Right cardiac atrium (tissue), 5 donors: ENCODE measurements at regions not wholly inside any gene's neighbourhood (a gene's known extent, or its start where the extent isn't known, plus 50 kb on each side); places are given as distances from the start of the nearest gene placed in this dataset.
A peak's percentile ranks its signal among the peaks of the same experiment; 100 is the strongest.

Experiments
- ATAC-seq, 2 donors: fragments of 200-7000 bp; cut with Tn5 transposase; one replicate each; pipeline versions ENCODE4 v1.8.0 to v1.9.1; 2020; ENCODE audit warnings: moderate library complexity in 2 of 2, mild to moderate bottlenecking in 1 of 2
- DNase-seq, 3 donors: peaks; one replicate each; pipeline ENCODE4 v3.0.0-alpha.2; 2020
- H3K27ac ChIP-seq: one replicate; pipeline ENCODE4 v1.5.1; 2013; ENCODE audit warnings: mild to moderate bottlenecking, low read length, control low read depth, moderate library complexity
- H3K27me3 ChIP-seq: one replicate; pipeline ENCODE4 v1.6.1; 2013; ENCODE audit not compliant: control insufficient read depth, insufficient read depth
- H3K4me1 ChIP-seq: one replicate; pipeline ENCODE4 v1.6.1; 2013; ENCODE audit warnings: low read length; ENCODE audit not compliant: control insufficient read depth, insufficient read depth
- H3K4me3 ChIP-seq: one replicate; pipeline ENCODE4 v1.5.1; 2013; ENCODE audit warnings: low read length, control low read depth
- H3K9me3 ChIP-seq: one replicate; pipeline ENCODE4 v1.6.1; 2013; ENCODE audit warnings: low read length; ENCODE audit not compliant: control insufficient read depth
- WGBS: extraction: QIAGEN DNeasy Blood & Tissue Kit; methylation state at CpG from one replicate; pipeline ENCODE4 v1.1.7; 2013; 5-methylcytosine and 5-hydroxymethylcytosine counted together
- intact Hi-C, 4 donors: fragments of 100-400 bp; cut with DNase I; formaldehyde crosslinking; loops; one replicate each; pipeline versions ENCODE4 v1.11.0 to v1.14.0; 2022 to 2023
- donor health status: healthy with polysubstance abuse.
- donor health status: DM: no; HTN: yes; CAD: no.
- donor health status: DM: no; HTN: no; CAD: no.
- donor health status: DM: no; HTN: yes; CAD: no; lungs with severe emphysema.
- donor health status: DM: yes; HTN: yes; CAD: no.

DNA sequence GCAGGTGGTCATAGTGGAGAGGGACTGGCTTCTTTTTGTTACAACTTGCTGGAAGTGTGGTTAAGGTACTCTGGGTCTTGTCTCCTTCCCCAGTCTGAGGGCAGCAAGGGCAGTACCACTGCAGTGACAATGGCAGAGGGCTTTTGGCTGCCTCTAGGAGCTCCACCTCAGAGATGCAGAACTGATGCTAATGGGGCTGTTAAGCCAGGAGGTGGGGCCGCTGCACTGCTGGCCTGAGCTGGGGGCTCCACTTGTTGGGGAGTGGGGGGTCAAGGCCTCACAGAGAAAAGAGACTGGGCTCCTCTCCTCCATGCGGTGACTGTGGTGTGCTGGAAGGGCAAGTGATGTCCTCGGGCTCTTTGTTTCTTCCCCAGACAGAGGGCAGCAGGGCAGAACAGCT, 135.7 kb downstream of the DSEL start:
- no peaks in the 10 kb centered on the region for H3K9me3 ChIP-seq
- H3K27me3 ChIP-seq: no peaks in the 10 kb centered on the region
- DNase-seq (no peak), ATAC-seq (no peak)
- intact Hi-C loops: no loop called here
- H3K27ac ChIP-seq: no peak overlapping the region
- no peak overlapping the region for H3K4me3 ChIP-seq
- 90% methylated on average over 3 of the region's 3 CpGs for WGBS
- no peaks in the 10 kb centered on the region for H3K4me1 ChIP-seq

DNA sequence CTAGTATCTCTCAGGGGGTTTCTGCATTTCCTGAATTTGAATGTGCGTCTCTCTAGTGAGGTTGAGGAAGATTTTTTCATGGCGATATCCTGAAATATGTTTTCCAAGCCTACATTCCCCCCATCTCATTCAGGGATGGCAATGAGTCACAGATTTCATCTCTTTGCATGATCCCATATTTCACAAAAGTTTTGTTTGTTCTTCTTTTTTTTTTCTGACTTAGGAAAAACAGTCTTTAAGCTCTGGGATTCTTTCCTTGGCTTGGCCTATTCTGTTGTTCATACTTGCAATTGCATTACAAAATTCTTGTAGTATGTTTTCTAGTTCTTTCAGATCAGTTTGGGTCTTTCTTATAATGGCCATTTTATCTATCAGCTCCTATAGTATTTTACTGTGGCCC, 136.5 kb downstream of the DSEL start:
- no peak for ATAC-seq
- Histone ChIP-seq H3K9me3 (no peaks in the 10 kb centered on the region), H3K4me1 (no peaks in the 10 kb centered on the region), H3K27ac (no peak overlapping the region), H3K27me3 (no peaks in the 10 kb centered on the region), H3K4me3 (no peak overlapping the region)
- intact Hi-C loops: no loop called here
- WGBS: 78% methylated on average over 2 of the region's 2 CpGs
- no peak for DNase-seq

DNA sequence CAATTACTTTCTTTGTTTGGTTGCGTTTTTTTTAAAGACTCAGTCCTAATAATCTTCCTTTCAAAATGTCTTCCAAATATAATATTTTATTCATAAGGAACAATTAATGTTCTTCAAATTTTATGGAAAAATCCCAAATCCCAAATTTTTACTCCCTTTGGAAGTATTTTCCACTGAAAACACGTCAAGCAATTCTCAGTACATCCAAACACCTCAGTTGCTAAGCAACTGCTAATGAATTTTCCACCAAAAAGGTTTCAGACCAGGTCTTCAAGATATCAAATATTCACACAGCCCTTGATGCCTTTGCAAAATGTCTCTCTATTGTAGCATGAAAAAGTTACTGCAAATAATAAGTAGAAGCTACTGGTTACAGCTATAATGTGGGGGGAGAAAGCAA, 140.1 kb downstream of the DSEL start:
- Histone ChIP-seq H3K27ac (no peak overlapping the region), H3K4me1 (no peaks in the 10 kb centered on the region), H3K27me3 (no peaks in the 10 kb centered on the region), H3K4me3 (no peak overlapping the region), H3K9me3 (no peaks in the 10 kb centered on the region)
- no peak for DNase-seq
- intact Hi-C loops: no loop called here
- no peak for ATAC-seq
- WGBS: 61% methylated on average over 2 of the region's 2 CpGs

DNA sequence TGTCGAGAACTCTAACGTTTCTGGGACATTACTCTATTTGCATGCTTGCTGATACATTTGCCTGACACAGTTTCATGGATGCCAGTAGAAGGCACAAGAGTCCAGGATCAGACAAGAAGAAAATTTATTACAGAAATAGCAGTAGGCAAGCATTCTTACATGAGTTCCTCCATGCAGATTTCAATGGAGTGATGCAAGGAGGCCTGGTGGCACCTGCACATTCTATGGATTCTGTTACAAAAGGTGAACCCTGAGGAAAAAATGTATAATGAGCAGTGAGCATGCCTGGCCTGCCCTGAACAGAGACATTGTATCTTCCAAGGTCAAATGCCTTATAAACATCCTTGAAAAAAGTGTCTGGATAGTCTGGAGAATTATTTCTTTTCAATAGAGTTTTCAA, 142.9 kb downstream of the DSEL start:
- no peaks in the 10 kb centered on the region for H3K4me1 ChIP-seq
- H3K4me3 ChIP-seq: no peak overlapping the region
- H3K27me3 ChIP-seq: no peaks in the 10 kb centered on the region
- DNase-seq (no peak), ATAC-seq (no peak)
- intact Hi-C loops: no loop called here
- WGBS: 71% methylated on average over 2 of the region's 2 CpGs
- H3K27ac ChIP-seq: no peak overlapping the region
- H3K9me3 ChIP-seq: no peaks in the 10 kb centered on the region

DNA sequence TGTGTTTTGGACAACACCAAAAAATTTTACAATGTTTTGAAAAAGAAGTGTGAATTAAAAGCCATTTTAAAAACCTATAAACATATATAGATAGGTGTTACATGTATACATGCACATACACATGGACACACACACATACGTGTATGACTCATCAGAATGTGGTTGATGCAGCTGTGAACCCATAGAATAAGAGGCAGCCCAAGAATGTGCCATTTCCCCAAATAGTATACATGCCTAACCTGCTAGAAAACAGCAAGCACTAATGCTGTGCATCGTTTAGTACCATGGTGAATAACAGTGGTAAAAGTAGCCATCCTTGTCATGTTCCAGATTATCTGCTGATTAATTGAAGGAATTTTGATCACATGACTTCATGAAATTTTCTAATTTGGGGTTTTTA, 149.0 kb downstream of the DSEL start:
- 86% methylated on average over 2 of the region's 2 CpGs for WGBS

DNA sequence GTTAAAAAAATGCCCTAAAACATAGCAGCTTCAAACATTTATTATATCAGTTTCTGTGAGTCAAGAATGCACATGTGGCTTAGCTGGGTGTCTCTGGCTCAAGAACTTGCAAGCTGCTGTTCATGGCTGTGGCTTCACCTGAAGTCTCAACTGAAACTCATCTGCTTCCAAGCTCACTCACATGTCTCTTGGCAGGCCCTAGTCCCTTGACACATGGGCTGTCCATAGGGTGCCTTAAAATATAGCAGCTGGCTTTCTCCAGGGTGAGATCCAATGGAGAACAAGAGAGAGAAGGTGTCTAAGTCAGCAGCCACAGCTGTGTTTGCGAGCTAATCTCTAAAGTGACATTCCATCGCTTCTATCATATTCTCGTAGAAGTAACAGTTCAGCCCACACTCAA, 152.8 kb downstream of the DSEL start:
- no peak for DNase-seq
- intact Hi-C loops: no loop called here
- Histone ChIP-seq H3K9me3 (no peaks in the 10 kb centered on the region), H3K27me3 (no peaks in the 10 kb centered on the region), H3K4me1 (no peaks in the 10 kb centered on the region), H3K4me3 (no peak overlapping the region), H3K27ac (no peak overlapping the region)
- no peak for ATAC-seq
- 49% methylated on average over 3 of the region's 3 CpGs for WGBS

More for the DNA sequence above, 149.0 kb downstream of the DSEL start:
- DNase-seq (no peak), ATAC-seq (no peak)
- no peaks in the 10 kb centered on the region for H3K27me3 ChIP-seq
- H3K4me1 ChIP-seq: no peaks in the 10 kb centered on the region
- no peak overlapping the region for H3K4me3 ChIP-seq
- H3K27ac ChIP-seq: no peak overlapping the region
- intact Hi-C loops: no loop called here
- H3K9me3 ChIP-seq: no peaks in the 10 kb centered on the region

DNA sequence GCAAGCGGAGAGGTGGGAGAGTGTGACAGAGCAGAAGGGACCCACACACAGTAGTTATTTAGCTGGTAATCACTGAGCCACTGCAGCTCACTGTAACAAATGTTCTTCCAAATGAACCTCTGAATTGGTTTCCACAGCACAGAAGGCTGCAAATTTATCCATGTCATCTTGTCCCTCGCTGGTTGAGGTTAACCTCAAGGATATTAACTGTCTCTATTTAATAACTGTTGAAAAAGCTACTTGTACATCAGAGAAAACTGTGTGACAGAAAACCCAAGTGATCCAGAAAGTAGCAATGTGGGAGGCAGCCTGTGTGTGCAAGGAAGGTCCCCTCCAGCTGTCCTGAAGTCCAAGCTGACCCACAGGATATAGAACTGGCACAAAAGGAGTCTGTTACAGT, 153.6 kb downstream of the DSEL start:
- H3K4me3 ChIP-seq: no peak overlapping the region
- no peak for ATAC-seq
- no peaks in the 10 kb centered on the region for H3K4me1 ChIP-seq
- no peak overlapping the region for H3K27ac ChIP-seq
- H3K27me3 ChIP-seq: no peaks in the 10 kb centered on the region
- intact Hi-C loops: no loop called here
- WGBS: 86% methylated on average over 2 of the region's 2 CpGs
- H3K9me3 ChIP-seq: no peaks in the 10 kb centered on the region
- no peak for DNase-seq

DNA sequence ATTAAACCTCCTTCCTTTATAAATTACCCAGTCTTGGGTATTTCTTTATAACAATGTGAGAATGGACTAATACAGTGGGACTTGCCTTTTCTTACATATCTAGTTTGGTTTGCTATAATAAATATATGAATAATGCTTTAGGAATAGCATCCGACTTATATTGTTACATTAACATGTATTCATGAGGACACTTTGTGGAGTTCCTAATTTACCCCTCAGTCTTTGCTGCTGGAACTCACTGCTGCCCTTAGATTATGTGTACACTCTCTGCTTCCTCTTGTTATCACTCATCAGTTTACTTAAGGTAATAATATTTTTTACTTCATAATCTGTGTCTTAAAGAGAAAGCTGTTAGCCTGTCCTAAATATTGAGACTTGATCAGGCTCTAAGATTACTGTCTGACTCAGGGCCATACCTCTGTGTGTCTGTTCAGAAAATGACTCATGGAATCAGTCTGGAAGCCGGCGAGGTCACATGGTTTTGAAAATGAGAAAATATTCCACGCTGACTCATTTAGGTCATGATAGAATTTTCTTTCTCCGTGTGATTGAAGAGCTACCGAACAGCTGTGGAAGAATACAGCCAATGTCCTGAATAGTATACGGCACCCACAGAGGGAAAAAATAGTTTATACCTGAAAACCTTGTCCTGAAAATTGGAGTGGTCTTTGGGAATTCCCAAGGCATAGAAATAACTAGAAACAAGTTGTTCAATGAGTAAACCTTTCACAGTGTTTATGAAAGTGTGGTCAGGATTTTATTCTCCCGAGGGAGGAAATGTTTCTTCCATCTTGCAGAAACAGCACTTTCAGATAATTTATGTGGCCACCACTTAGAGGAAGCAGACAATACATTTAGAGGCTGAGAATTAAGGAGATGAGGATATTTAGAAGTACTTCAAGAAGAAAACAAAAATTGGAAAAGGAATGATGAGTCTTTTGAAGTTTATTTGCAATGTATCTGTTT, 156.4 kb downstream of the DSEL start:
- Histone ChIP-seq H3K27me3 (no peaks in the 10 kb centered on the region), H3K9me3 (no peaks in the 10 kb centered on the region), H3K27ac (no peak overlapping the region), H3K4me3 (peak overlapping the region; percentile 39), H3K4me1 (no peaks in the 10 kb centered on the region)
- intact Hi-C loops: no loop called here
- peak; percentile 41 to 69 (median 52) for DNase-seq
- peak; percentile 93 to 98 for ATAC-seq
- 32% methylated on average over 8 of the region's 8 CpGs for WGBS

DNA sequence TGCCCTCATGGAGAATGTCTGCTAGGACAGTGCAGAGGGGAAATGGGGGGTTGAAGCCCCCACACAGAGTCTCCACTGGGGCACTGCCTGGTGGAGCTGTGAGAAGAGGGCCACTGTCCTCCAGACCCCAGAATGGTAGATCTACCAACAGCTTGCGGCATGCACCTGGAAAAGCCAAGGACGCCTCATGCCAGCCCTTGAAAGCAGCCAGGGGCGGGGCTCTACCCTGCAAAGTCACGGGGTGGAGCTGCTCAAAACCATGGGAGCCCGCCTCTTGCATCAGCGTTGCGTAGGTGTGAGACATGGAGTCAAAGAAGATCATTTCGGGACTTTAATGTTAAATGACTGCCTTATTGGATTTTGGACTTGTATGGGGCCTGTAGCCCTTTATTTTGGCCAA, 157.6 kb downstream of the DSEL start:
- H3K27ac ChIP-seq: no peak overlapping the region
- WGBS: 95% methylated on average over 8 of the region's 8 CpGs
- no peaks in the 10 kb centered on the region for H3K9me3 ChIP-seq

DNA sequence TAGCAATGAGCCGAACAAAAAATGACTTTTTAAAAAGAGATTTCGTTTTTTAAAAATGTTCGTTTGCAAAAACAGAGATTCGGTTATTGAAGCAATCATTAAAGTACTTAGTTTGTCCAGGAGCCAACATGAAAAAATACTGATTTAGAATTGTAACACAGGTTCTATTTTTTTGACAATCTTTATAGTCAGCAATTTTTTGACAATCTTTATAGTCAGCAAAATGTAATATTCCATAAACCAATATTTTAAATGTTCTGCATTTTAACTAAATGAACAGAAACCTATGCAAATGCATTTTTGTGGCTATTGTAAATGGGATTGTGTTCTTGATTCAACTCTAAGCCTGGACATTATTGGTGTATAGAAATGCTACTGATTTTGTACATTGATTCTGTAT, 161.8 kb downstream of the DSEL start:
- Histone ChIP-seq H3K27me3 (no peaks in the 10 kb centered on the region), H3K27ac (no peak overlapping the region), H3K9me3 (no peaks in the 10 kb centered on the region), H3K4me3 (no peak overlapping the region), H3K4me1 (no peaks in the 10 kb centered on the region)
- intact Hi-C loops: no loop called here
- ATAC-seq (no peak), DNase-seq (no peak)
- 74% methylated on average over 4 of the region's 4 CpGs for WGBS

More for the DNA sequence above, 157.6 kb downstream of the DSEL start:
- no peak for ATAC-seq
- peak in 1 of 3 donors; percentile 43 for DNase-seq
- H3K27me3 ChIP-seq: no peaks in the 10 kb centered on the region
- H3K4me3 ChIP-seq: no peak overlapping the region
- no peaks in the 10 kb centered on the region for H3K4me1 ChIP-seq
- intact Hi-C loops: no loop called here

DNA sequence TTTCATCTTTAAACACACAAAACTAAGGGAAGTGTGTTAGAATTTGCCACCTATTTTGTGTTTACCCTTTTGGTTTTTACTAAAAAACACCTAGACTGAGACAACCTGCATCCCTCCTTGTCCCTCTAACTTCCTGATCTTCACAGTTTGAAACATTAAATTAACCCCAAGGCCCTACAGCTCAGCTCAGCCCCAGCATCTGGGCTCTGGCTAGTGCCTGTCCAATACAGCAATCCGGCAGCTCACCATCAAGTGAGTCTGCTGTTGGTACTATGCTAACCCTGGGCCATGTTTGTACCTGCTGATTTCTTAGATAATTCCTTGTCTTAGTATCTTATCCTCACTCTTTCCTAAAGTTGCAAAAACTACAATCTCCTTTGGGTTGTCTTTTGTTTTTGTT, 162.4 kb downstream of the DSEL start:
- Histone ChIP-seq H3K4me1 (no peaks in the 10 kb centered on the region), H3K4me3 (no peak overlapping the region), H3K9me3 (no peaks in the 10 kb centered on the region), H3K27me3 (no peaks in the 10 kb centered on the region), H3K27ac (no peak overlapping the region)
- intact Hi-C loops: no loop called here
- ATAC-seq (no peak), DNase-seq (no peak)
- WGBS: 44% methylated on average over 1 of the region's 1 CpG
